ENCODE measurements at regions not wholly inside any gene's neighbourhood (a gene's known extent, or its start where the extent isn't known, plus 50 kb on each side); places are given as distances from the start of the nearest gene placed in this dataset.

GRCh38 chr7:124422081-124422480, 343.5 kb downstream of the GPR37 start:
- 82% methylated on average over 3 of the region's 3 CpGs for WGBS
- intact Hi-C loops (cut with DNase I), result no loop called here
- Histone ChIP-seq H3K4me3 (ENCODE audit: low read length) (no peak overlapping the region), H3K27ac (ENCODE audit: low read length) (no peak overlapping the region), H3K27me3 (ENCODE audit: control insufficient read depth, insufficient read depth) (no peaks in the 10 kb centered on the region), H3K4me1 (ENCODE audit: control insufficient read depth, insufficient read depth, low read length) (peaks cover 2% of the 10 kb centered on the region), H3K9me3 (ENCODE audit: control insufficient read depth, low read length) (no peaks in the 10 kb centered on the region)
- DNase-seq (no peak), ATAC-seq (no peak)

- Histone ChIP-seq H3K27ac (ENCODE audit: low read length) (no peak overlapping the region), H3K4me1 (ENCODE audit: control insufficient read depth, insufficient read depth, low read length) (peaks cover 2% of the 10 kb centered on the region), H3K4me3 (ENCODE audit: low read length) (no peak overlapping the region), H3K9me3 (ENCODE audit: control insufficient read depth, low read length) (no peaks in the 10 kb centered on the region), H3K27me3 (ENCODE audit: control insufficient read depth, insufficient read depth) (no peaks in the 10 kb centered on the region)
- WGBS, result 36% methylated on average over 2 of the region's 2 CpGs
- intact Hi-C loops (cut with DNase I), result no loop called here
- ATAC-seq, result no peak
- DNase-seq, result no peak
These were observed 345.2 kb downstream of the GPR37 start for GRCh38 chr7:124420367-124420766.

GRCh38 chr7:124413029-124413428, 352.6 kb downstream of the GPR37 start:
- Histone ChIP-seq H3K4me1 (ENCODE audit: control insufficient read depth, insufficient read depth, low read length) (no peaks in the 10 kb centered on the region), H3K9me3 (ENCODE audit: control insufficient read depth, low read length) (no peaks in the 10 kb centered on the region), H3K27ac (ENCODE audit: low read length) (no peak overlapping the region), H3K4me3 (ENCODE audit: low read length) (no peak overlapping the region), H3K27me3 (ENCODE audit: control insufficient read depth, insufficient read depth) (no peaks in the 10 kb centered on the region)
- ATAC-seq (no peak), DNase-seq (no peak)
- 37% methylated on average over 3 of the region's 3 CpGs for WGBS
- intact Hi-C loops (cut with DNase I), result no loop called here

- Histone ChIP-seq H3K4me1 (ENCODE audit: control insufficient read depth, insufficient read depth, low read length) (no peaks in the 10 kb centered on the region), H3K9me3 (ENCODE audit: control insufficient read depth, low read length) (no peaks in the 10 kb centered on the region), H3K27me3 (ENCODE audit: control insufficient read depth, insufficient read depth) (no peaks in the 10 kb centered on the region), H3K27ac (ENCODE audit: low read length) (no peak overlapping the region), H3K4me3 (ENCODE audit: low read length) (no peak overlapping the region)
- DNase-seq (no peak), ATAC-seq (no peak)
- intact Hi-C loops (cut with DNase I), result no loop called here
- 57% methylated on average over 6 of the region's 6 CpGs for WGBS
These were observed 353.1 kb downstream of the GPR37 start for GRCh38 chr7:124412531-124412930.

GRCh38 chr7:124411796-124412195, 353.8 kb downstream of the GPR37 start:
- no peak for DNase-seq
- no peaks in the 10 kb centered on the region for H3K27me3 ChIP-seq (ENCODE audit: control insufficient read depth, insufficient read depth)
- intact Hi-C loops (cut with DNase I), result no loop called here
- no peak for ATAC-seq
- no peaks in the 10 kb centered on the region for H3K4me1 ChIP-seq (ENCODE audit: control insufficient read depth, insufficient read depth, low read length)
- no peaks in the 10 kb centered on the region for H3K9me3 ChIP-seq (ENCODE audit: control insufficient read depth, low read length)
- no peak overlapping the region for H3K27ac ChIP-seq (ENCODE audit: low read length)
- WGBS, result 19% methylated on average over 7 of the region's 7 CpGs
- no peak overlapping the region for H3K4me3 ChIP-seq (ENCODE audit: low read length)

GRCh38 chr7:124403587-124403986, 362.0 kb downstream of the GPR37 start:
- H3K27ac ChIP-seq (ENCODE audit: low read length), result no peak overlapping the region
- intact Hi-C loops (cut with DNase I), result no loop called here
- DNase-seq (no peak), ATAC-seq (no peak)
- 74% methylated on average over 1 of the region's 1 CpG for WGBS
- H3K27me3 ChIP-seq (ENCODE audit: control insufficient read depth, insufficient read depth), result no peaks in the 10 kb centered on the region
- H3K4me1 ChIP-seq (ENCODE audit: control insufficient read depth, insufficient read depth, low read length), result no peaks in the 10 kb centered on the region
- H3K9me3 ChIP-seq (ENCODE audit: control insufficient read depth, low read length), result no peaks in the 10 kb centered on the region
- H3K4me3 ChIP-seq (ENCODE audit: low read length), result no peak overlapping the region

- Histone ChIP-seq H3K27me3 (ENCODE audit: control insufficient read depth, insufficient read depth) (no peaks in the 10 kb centered on the region), H3K4me3 (ENCODE audit: low read length) (no peak overlapping the region), H3K9me3 (ENCODE audit: control insufficient read depth, low read length) (no peaks in the 10 kb centered on the region), H3K4me1 (ENCODE audit: control insufficient read depth, insufficient read depth, low read length) (no peaks in the 10 kb centered on the region), H3K27ac (ENCODE audit: low read length) (no peak overlapping the region)
- no peak for DNase-seq
- intact Hi-C loops (cut with DNase I), result no loop called here
- 66% methylated on average over 2 of the region's 2 CpGs for WGBS
- ATAC-seq, result no peak
These were observed 362.5 kb downstream of the GPR37 start for GRCh38 chr7:124403112-124403511.

- intact Hi-C loops (cut with DNase I), result loop anchor here in 1 of 4 donors (5.0 kb wide), 1 partner anchor 32 kb away; no protein-coding TSS in a partner anchor
- Histone ChIP-seq H3K27me3 (ENCODE audit: control insufficient read depth, insufficient read depth) (no peaks in the 10 kb centered on the region), H3K4me3 (ENCODE audit: low read length) (no peak overlapping the region), H3K27ac (ENCODE audit: low read length) (no peak overlapping the region), H3K4me1 (ENCODE audit: control insufficient read depth, insufficient read depth, low read length) (no peaks in the 10 kb centered on the region), H3K9me3 (ENCODE audit: control insufficient read depth, low read length) (no peaks in the 10 kb centered on the region)
- DNase-seq (no peak), ATAC-seq (no peak)
- WGBS, result 80% methylated on average over 1 of the region's 1 CpG
These were observed 365.7 kb downstream of the GPR37 start for GRCh38 chr7:124399941-124400340.

- no peaks in the 10 kb centered on the region for H3K9me3 ChIP-seq (ENCODE audit: control insufficient read depth, low read length)
- no peaks in the 10 kb centered on the region for H3K4me1 ChIP-seq (ENCODE audit: control insufficient read depth, insufficient read depth, low read length)
- H3K27me3 ChIP-seq (ENCODE audit: control insufficient read depth, insufficient read depth), result no peaks in the 10 kb centered on the region
- intact Hi-C loops (cut with DNase I), result loop anchor here in 1 of 4 donors (5.0 kb wide), 1 partner anchor 33 kb away; no protein-coding TSS in a partner anchor
- no peak for ATAC-seq
- H3K4me3 ChIP-seq (ENCODE audit: low read length), result no peak overlapping the region
- WGBS, result 83% methylated on average over 2 of the region's 2 CpGs
- no peak for DNase-seq
- no peak overlapping the region for H3K27ac ChIP-seq (ENCODE audit: low read length)
These were observed 366.2 kb upstream of the TMEM229A start for GRCh38 chr7:124398937-124399552.

GRCh38 chr7:124397134-124397533, 364.3 kb upstream of the TMEM229A start:
- DNase-seq (no peak), ATAC-seq (no peak)
- WGBS, result 57% methylated on average over 4 of the region's 4 CpGs
- no peak overlapping the region for H3K27ac ChIP-seq (ENCODE audit: low read length)
- no peaks in the 10 kb centered on the region for H3K27me3 ChIP-seq (ENCODE audit: control insufficient read depth, insufficient read depth)
- no peak overlapping the region for H3K4me3 ChIP-seq (ENCODE audit: low read length)
- H3K9me3 ChIP-seq (ENCODE audit: control insufficient read depth, low read length), result no peaks in the 10 kb centered on the region
- no peaks in the 10 kb centered on the region for H3K4me1 ChIP-seq (ENCODE audit: control insufficient read depth, insufficient read depth, low read length)
- intact Hi-C loops (cut with DNase I), result loop anchor here in 1 of 4 donors (5.0 kb wide), 1 partner anchor 35 kb away; no protein-coding TSS in a partner anchor

- Histone ChIP-seq H3K9me3 (ENCODE audit: control insufficient read depth, low read length) (no peaks in the 10 kb centered on the region), H3K27me3 (ENCODE audit: control insufficient read depth, insufficient read depth) (no peaks in the 10 kb centered on the region), H3K4me3 (ENCODE audit: low read length) (no peak overlapping the region), H3K4me1 (ENCODE audit: control insufficient read depth, insufficient read depth, low read length) (no peaks in the 10 kb centered on the region), H3K27ac (ENCODE audit: low read length) (no peak overlapping the region)
- DNase-seq (no peak), ATAC-seq (no peak)
- WGBS, result 48% methylated on average over 1 of the region's 1 CpG
- intact Hi-C loops (cut with DNase I), result no loop called here
These were observed 357.4 kb upstream of the TMEM229A start for GRCh38 chr7:124390301-124390700.

- H3K27me3 ChIP-seq (ENCODE audit: control insufficient read depth, insufficient read depth), result no peaks in the 10 kb centered on the region
- H3K4me3 ChIP-seq (ENCODE audit: low read length), result no peak overlapping the region
- H3K27ac ChIP-seq (ENCODE audit: low read length), result no peak overlapping the region
- ATAC-seq (no peak), DNase-seq (no peak)
- intact Hi-C loops (cut with DNase I), result no loop called here
- no peaks in the 10 kb centered on the region for H3K9me3 ChIP-seq (ENCODE audit: control insufficient read depth, low read length)
- H3K4me1 ChIP-seq (ENCODE audit: control insufficient read depth, insufficient read depth, low read length), result no peaks in the 10 kb centered on the region
- 47% methylated on average over 1 of the region's 1 CpG for WGBS
These were observed 355.9 kb upstream of the TMEM229A start for GRCh38 chr7:124388751-124389150.
